GM10248 (cell line): ENCODE measurements at regions not wholly inside any gene's neighbourhood (a gene's known extent, or its start where the extent isn't known, plus 50 kb on each side); places are given as distances from the start of the nearest gene placed in this dataset.
"Not testable (repeated sequence)": the region's sequence is repeated elsewhere in the genome, so short reads cannot be mapped to it uniquely, and the experiment has no call there.

ENCODE experiments used
- CTCF ChIA-PET: fragments of 300-600 bp; sonication (Branson Sonifier 250); formaldehyde crosslinking; extraction: SDS; loops from one replicate; lab custom pipeline; 2021; ENCODE audit warnings: antibody characterized with exemption; lab: Yijun Ruan, JAX
- POLR2A ChIA-PET: fragments of 350-650 bp; sonication (Branson Sonifier 250); formaldehyde crosslinking; extraction: SDS; loops from one replicate; lab custom pipeline; 2020; ENCODE audit warnings: antibody characterized with exemption; lab: Yijun Ruan, JAX
- DNase-seq: peaks from one replicate; pipeline ENCODE4 v3.0.0; 2012; ENCODE audit errors: extremely low spot score
- TF ChIP-seq, protein P1 (sequence below): IDR thresholded peaks from 2 replicates; pipeline ENCODE4 v1.5.1; 2012; ENCODE audit warnings: mild to moderate bottlenecking, low read depth; ENCODE audit errors: extremely low read depth, missing control alignments, control extremely low read depth

DNA sequence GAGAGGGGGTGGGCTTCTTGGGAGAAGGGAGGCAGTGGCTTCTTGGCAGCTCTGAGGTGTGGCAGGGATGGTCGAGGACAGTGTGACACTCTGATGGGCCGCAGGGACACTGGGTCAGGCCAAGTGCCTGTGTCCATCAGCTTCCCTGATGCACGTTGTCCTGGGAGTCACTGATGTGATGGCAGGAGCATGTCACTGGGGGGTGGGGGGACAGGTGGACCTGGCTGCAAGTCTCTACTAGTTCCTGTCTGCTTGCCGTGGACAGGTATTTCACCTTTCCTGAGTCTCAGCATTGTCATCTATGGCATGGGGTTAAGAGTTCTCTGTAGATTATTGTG, 592.9 kb downstream of the TBC1D22A start:
- no peak for DNase-seq
- POLR2A ChIA-PET = no interaction called here
- CTCF ChIA-PET = no interaction called here

DNA sequence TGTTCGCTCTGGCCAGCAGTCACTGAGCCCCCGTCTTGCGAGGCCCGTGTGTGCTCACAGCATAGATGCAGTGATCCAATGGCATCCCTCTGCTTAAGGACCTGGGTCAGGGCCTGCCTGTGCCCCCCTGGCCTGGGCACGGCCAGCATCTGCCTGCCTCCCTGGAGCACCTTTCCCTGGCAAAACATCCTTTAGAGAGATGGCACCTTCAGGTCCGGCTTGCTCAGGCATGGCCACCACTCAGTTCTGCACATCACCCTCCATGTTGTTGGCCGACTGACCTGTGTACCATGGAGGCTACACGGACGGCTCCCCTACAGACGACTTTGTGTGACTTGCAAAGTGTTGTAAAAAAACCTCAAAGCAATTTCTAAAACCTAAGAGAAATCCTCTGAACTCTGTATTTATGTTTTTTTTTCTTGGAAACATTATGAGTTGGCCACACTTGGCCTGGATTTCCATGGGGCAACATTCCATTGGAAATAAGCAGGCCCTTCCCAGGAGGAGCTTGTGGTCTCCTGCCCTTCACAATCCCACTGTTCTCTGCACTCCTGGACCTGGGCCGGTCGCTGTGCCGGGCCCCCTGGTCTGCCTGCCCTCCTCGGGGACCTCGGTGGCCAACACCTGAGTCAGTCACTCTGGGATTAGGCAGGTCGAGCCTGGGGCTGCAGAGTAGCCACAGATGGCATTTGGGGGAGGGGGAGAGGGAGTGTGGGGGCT, 592.4 kb downstream of the TBC1D22A start:
- TF ChIP-seq, protein P1, sequence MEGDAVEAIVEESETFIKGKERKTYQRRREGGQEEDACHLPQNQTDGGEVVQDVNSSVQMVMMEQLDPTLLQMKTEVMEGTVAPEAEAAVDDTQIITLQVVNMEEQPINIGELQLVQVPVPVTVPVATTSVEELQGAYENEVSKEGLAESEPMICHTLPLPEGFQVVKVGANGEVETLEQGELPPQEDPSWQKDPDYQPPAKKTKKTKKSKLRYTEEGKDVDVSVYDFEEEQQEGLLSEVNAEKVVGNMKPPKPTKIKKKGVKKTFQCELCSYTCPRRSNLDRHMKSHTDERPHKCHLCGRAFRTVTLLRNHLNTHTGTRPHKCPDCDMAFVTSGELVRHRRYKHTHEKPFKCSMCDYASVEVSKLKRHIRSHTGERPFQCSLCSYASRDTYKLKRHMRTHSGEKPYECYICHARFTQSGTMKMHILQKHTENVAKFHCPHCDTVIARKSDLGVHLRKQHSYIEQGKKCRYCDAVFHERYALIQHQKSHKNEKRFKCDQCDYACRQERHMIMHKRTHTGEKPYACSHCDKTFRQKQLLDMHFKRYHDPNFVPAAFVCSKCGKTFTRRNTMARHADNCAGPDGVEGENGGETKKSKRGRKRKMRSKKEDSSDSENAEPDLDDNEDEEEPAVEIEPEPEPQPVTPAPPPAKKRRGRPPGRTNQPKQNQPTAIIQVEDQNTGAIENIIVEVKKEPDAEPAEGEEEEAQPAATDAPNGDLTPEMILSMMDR = no peak
- no peak for DNase-seq
- ChIA-PET CTCF (no interaction called here), POLR2A (no interaction called here)

More for the DNA sequence above, 592.9 kb downstream of the TBC1D22A start:
- TF ChIP-seq, protein P1 = no peak

DNA sequence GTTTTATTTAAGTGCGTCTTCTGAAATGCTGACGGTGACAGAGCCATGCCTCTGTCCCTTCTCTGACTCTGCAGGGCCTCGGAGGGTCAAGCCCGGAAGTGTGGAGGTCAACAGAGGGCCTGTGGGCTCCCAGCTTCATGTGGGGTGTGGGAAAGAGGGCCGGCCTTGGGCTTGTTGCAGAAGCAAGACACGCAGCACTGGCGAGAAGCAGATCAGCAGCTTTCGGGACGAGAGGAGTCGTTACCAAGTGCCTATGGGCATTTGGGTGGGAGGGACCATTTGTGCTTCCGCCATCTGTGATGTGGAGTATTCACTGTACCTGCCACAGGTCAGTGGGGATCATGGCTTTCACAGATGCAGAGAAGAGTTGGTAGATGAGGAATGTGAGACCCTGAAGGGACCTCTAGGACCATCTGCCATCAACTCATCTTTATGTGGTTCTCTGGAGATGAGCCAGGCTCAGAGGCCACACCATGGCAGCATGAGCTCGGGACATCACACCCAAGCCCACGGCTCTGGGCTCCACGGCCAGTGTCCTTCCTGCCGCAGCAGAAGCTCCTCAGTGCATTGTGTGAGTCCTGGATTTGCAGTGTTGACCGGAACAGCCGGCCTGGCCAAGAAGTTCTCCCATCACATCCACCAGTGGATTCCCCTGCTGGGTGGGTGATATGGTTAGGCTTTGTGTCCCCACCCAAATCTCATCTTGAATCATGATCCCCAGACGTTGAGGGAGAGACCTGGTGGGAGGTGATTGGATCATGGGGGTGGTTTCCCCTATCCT, 590.7 kb downstream of the TBC1D22A start:
- CTCF ChIA-PET = no interaction called here
- no peak for DNase-seq
- POLR2A ChIA-PET = no interaction called here
- TF ChIP-seq, protein P1 = no peak

DNA sequence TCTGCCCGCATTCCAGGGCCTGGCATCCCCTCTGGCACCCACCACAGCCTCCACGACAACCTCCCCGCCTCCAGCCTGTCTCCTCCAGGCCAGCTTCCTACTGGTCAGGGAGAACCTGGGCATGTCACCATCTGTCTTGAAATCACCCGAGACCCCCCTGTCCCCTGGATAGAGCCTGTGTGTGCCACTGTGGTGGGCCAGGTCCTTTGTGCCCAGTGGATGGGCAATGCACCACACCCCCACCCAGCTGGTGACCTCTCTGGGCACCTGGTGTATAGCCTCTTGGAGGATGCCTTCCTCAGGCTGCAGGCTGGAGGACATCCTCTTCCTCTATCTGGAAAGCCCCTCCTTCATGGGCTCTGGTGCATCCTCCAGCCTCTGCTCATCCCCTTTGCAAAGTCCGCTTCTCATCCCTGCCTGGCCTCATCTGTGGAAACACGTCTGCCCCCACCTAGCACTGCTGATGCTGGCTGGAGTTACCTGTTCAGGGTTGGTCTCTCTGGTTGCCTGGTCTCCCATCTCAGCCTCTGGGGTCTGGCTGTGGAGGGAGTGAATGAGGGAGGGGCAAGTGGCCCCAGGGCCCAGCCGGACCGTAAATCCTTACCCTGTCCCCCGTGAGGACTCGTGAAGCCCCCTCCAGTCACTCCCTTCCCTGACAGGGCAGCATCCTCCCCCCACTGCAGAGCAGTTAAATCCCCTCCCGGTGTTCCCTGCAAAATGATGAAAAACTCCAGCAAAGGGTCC, 589.6 kb downstream of the TBC1D22A start:
- POLR2A ChIA-PET = no interaction called here
- CTCF ChIA-PET = no interaction called here
- no peak for DNase-seq
- TF ChIP-seq, protein P1 = no peak

DNA sequence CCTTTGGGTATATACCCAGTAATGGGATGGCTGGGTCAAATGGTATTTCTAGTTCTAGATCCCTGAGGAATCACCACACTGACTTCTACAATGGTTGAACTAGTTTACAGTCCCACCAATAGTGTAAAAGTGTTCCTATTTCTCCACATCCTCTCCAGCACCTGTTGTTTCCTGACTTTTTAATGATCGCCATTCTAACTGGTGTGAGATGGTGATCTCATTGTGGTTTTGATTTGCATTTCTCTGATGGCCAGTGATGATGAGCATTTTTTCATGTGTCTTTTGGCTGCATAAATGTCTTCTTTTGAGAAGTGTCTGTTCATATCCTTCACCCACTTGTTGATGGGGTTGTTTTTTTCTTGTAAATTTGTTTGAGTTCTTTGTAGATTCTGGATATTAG, 583.8 kb downstream of the TBC1D22A start:
- CTCF ChIA-PET, POLR2A ChIA-PET, DNase-seq: not testable (repeated sequence)

DNA sequence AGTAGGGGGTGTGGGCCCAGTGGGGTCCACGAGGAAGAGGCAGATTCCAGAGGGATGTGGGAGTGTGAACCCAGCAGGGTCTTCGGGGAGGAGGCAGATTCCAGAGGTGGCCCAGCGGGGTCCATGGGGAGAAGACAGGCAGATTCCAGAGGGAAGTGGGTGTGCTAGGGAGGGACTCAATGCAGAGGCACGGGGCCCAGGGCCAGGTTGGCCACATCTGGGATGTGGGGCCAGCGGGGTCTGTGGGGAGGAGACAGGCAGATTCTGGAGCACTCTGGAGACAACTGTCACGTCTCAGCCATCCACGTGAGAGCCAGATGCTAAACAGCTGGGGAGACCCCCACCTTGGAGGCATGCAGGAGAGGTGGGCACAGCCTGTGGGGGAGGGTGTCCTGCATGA, 582.6 kb downstream of the TBC1D22A start:
- POLR2A ChIA-PET = no interaction called here
- DNase-seq = no peak
- TF ChIP-seq, protein P1 = no peak
- CTCF ChIA-PET = no interaction called here
